Upper lobe of right lung (tissue), 1 donor: ENCODE measurements at regions not wholly inside any gene's neighbourhood (a gene's known extent, or its start where the extent isn't known, plus 50 kb on each side); places are given as distances from the start of the nearest gene placed in this dataset.

ENCODE experiments used
- ATAC-seq: fragments of 200-7000 bp; cut with Tn5 transposase; one replicate; pipeline ENCODE4 v1.9.1; 2020; ENCODE audit warnings: mild to moderate bottlenecking, moderate library complexity
- DNase-seq: peaks from one replicate; pipeline ENCODE4 v3.0.0-alpha.2; 2020
- H3K27ac ChIP-seq: fragments of 200-600 bp; one replicate; pipeline ENCODE4 v1.8.0; 2022
- H3K27me3 ChIP-seq: fragments of 200-600 bp; one replicate; pipeline ENCODE4 v1.8.0; 2022; ENCODE audit warnings: mild to moderate bottlenecking
- H3K36me3 ChIP-seq: fragments of 200-600 bp; one replicate; pipeline ENCODE4 v1.8.0; 2022
- H3K4me1 ChIP-seq: fragments of 200-600 bp; one replicate; pipeline ENCODE4 v1.8.0; 2022
- H3K4me3 ChIP-seq: fragments of 200-600 bp; one replicate; pipeline ENCODE4 v1.8.0; 2022; ENCODE audit warnings: mild to moderate bottlenecking
- H3K9me3 ChIP-seq: fragments of 200-600 bp; one replicate; pipeline ENCODE4 v1.8.0; 2022
- intact Hi-C: fragments of 100-400 bp; cut with DNase I; formaldehyde crosslinking; loops from one replicate; pipeline ENCODE4 v1.11.0; 2022
- TF ChIP-seq, protein P1 (sequence below): fragments of 200-600 bp; IDR thresholded peaks from one replicate; pipeline ENCODE4 v1.8.0; 2022; ENCODE audit warnings: antibody characterized with exemption
- donor health status: DM: no; HTN: yes; CAD: no; lungs with severe emphysema.

DNA sequence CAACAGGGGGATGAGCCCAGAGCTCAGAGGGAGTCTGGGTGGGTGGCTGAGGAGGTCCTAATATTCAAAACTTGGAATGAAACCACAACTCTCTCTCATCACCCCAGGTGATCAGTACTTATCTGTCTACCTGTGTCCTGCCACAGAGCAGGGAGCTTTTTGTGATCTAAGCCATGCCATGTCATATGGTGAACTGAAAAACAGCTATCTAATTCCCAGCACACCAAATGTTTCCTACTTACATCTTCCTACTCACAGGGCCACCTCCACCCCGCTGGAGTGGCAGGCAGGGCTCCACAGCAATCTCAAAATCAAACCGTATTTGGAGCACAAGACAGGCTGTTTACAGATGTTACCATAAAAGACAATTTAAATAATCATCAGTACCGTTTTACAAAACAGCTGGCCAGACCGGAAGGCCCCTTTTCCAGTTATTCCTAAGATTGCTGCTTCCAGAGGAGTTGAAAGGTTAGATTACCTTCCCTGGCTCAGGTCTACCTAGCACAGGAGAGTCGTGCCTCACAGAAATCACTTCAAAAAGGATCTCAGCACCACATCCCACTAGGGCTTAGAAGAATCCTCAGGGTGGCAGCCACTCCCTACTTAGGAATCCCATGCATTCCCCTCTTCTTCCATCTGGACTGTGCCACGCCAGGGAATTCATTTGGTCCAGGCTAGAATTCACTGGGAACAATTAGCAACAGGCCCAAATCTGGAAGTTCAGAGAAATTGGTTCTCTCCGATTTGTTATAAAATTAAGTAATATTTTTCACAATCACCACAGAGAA, 226.6 kb upstream of the IL12A start:
- Histone ChIP-seq H3K36me3 (no peaks in the 10 kb centered on the region), H3K4me1 (peaks cover 19% of the 10 kb centered on the region), H3K9me3 (no peaks in the 10 kb centered on the region), H3K4me3 (no peak overlapping the region), H3K27me3 (no peaks in the 10 kb centered on the region), H3K27ac (peak overlapping the region; percentile 91)
- intact Hi-C loops = no loop called here
- ATAC-seq = peak; percentile 9
- TF ChIP-seq, protein P1, sequence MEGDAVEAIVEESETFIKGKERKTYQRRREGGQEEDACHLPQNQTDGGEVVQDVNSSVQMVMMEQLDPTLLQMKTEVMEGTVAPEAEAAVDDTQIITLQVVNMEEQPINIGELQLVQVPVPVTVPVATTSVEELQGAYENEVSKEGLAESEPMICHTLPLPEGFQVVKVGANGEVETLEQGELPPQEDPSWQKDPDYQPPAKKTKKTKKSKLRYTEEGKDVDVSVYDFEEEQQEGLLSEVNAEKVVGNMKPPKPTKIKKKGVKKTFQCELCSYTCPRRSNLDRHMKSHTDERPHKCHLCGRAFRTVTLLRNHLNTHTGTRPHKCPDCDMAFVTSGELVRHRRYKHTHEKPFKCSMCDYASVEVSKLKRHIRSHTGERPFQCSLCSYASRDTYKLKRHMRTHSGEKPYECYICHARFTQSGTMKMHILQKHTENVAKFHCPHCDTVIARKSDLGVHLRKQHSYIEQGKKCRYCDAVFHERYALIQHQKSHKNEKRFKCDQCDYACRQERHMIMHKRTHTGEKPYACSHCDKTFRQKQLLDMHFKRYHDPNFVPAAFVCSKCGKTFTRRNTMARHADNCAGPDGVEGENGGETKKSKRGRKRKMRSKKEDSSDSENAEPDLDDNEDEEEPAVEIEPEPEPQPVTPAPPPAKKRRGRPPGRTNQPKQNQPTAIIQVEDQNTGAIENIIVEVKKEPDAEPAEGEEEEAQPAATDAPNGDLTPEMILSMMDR = no peak
- DNase-seq = no peak

DNA sequence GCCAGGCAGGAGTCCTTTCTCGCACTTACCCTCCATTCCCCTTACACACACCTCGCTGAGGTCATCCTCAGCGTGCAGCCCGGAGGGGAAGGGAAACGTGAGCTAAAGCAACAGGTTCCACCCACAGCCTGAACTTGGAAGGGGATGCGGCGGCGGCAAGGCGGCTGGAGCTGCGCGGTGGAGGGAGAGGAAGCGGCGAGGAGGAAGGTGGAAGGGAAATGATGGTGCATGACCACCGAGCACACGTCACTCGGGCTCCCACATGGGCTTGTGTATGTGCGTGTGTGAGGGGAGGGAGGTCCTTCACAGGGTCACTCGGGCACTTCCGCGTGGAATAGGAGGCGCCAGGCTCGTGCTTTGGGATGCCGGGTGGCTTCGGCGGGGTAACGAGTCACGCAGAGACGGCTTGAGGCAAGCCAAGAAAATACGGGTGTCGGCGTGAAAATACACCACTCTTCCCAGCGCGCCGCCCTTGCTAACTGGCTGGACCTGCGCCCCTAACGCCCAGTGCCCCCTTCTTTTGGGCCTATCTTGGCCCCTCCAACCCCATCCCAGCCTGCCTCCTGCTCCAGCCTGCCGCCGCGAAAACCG, 225.5 kb upstream of the IL12A start:
- peaks cover 19% of the 10 kb centered on the region for H3K4me1 ChIP-seq
- TF ChIP-seq, protein P1 = peak; percentile 31
- H3K9me3 ChIP-seq = no peaks in the 10 kb centered on the region
- H3K27ac ChIP-seq = peak overlapping the region; percentile 91
- H3K27me3 ChIP-seq = no peaks in the 10 kb centered on the region
- no peaks in the 10 kb centered on the region for H3K36me3 ChIP-seq
- intact Hi-C loops = no loop called here
- ATAC-seq (peak; percentile 56), DNase-seq (peak; percentile 79)
- peak overlapping the region; percentile 70 for H3K4me3 ChIP-seq

DNA sequence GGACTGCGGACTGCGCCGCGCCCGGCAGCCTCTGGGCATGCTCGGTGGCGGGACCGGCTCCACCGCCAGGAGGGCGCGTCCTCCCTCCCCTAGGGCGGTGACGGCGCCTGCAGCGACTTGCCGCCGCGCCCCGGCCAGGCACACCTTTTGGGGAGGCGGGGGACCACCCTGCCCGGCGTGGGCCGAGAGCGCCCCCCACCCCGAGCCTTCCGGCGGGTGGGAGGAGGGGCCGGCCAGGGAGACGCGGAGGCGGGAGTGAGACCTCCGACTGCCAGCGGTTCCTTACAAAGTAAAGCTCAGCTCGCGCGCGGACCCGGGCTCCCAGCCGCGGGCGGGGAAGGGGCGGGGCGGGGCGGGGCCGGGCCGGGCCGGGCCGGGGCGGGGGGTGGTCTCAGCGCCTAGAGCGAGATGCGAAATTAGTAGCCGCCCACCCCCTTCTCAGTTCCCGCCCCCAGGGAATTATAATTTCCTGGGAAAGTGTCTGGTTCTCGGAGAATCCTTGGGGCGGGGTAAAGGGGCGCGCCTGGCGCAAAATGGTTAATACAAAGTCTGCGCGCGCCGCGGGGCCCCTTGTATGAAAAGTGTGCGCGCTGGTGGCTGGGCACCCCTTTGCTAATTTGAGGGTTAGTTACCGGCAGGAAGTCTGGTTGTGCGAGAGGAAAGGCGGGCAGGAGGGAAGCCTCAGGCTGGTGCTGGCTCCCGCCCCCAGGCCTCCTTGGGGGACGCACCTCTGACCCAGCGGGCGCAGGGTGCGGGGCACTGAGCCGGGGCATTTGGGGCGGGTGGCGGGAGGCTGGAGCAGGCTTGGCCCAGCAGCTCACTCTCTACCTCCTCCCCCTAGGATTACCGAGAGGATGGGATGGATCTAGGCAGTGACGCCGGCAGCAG, 224.8 kb upstream of the IL12A start:
- TF ChIP-seq, protein P1 = no peak
- Histone ChIP-seq H3K27ac (peak overlapping the region; percentile 91), H3K4me3 (peak overlapping the region; percentile 70), H3K36me3 (no peaks in the 10 kb centered on the region), H3K27me3 (no peaks in the 10 kb centered on the region), H3K9me3 (no peaks in the 10 kb centered on the region), H3K4me1 (peaks cover 19% of the 10 kb centered on the region)
- intact Hi-C loops = no loop called here
- DNase-seq (peak; percentile 91), ATAC-seq (peak; percentile 85)

DNA sequence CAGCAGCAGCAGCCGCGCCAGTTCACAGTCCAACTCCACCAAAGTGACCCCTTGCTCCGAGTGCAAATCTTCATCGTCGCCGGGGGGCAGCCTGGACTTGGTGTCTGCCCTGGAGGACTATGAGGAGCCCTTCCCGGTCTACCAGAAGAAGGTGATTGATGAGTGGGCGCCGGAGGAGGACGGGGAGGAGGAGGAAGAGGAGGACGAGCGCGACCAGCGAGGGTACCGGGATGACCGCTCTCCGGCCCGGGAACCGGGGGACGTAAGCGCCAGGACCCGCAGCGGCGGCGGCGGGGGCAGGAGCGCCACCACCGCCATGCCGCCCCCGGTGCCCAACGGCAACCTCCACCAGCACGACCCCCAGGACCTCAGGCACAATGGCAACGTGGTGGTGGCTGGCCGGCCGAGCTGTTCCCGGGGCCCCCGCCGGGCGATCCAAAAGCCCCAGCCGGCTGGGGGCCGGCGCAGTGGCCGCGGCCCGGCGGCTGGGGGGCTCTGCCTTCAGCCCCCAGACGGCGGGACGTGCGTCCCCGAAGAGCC, 224.1 kb upstream of the IL12A start:
- H3K4me1 ChIP-seq = peaks cover 19% of the 10 kb centered on the region
- intact Hi-C loops = no loop called here
- TF ChIP-seq, protein P1 = no peak
- H3K9me3 ChIP-seq = no peaks in the 10 kb centered on the region
- H3K27me3 ChIP-seq = no peaks in the 10 kb centered on the region
- no peaks in the 10 kb centered on the region for H3K36me3 ChIP-seq
- ATAC-seq (no peak), DNase-seq (no peak)
- H3K4me3 ChIP-seq = peak overlapping the region; percentile 70
- H3K27ac ChIP-seq = peak overlapping the region; percentile 91

DNA sequence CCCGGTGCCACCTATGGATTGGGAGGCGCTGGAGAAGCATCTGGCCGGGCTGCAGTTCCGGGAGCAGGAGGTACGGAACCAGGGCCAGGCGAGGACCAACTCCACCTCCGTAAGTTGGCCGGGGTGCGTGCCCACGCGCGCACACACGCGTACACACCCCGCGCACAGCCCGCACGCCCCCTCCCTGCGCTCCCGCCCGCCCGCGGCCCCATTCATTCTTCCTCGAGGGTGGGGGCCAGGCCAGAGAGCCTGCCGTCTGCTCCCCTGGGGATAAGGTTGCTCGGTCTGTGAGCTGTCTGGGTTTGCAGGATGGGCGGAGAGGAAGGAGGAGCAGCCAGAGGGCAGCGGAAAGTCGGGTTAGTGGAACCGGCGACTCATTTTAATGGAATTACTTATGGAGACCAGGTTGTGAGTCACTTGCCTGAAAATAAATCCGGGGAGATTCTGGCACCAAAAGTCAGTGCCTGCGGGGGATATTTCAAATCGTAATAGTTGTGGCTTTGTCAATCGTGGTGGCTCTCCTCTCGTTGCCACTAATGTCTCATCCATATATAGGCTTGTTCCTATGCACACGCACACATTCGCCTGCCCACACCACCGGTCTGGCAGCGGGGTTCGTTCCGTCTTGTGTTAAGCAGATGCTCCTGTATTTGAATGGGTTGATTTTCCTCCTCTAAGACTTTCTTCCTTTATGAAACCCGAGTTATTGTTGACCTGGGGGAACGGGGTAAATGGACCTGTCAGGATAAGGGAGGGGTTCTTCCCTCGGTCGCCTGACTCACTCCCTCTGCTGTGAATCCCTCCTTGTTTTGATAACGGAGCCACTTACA, 223.4 kb upstream of the IL12A start:
- H3K27me3 ChIP-seq = no peaks in the 10 kb centered on the region
- TF ChIP-seq, protein P1 = no peak
- H3K27ac ChIP-seq = peak overlapping the region; percentile 91
- ATAC-seq = peak; percentile 22
- peak; percentile 74 for DNase-seq
- no peaks in the 10 kb centered on the region for H3K9me3 ChIP-seq
- H3K4me3 ChIP-seq = peak overlapping the region; percentile 70
- H3K36me3 ChIP-seq = no peaks in the 10 kb centered on the region
- intact Hi-C loops = no loop called here
- H3K4me1 ChIP-seq = peaks cover 19% of the 10 kb centered on the region
